ENCODE measurements at regions not wholly inside any gene's neighbourhood (a gene's known extent, or its start where the extent isn't known, plus 50 kb on each side); places are given as distances from the start of the nearest gene placed in this dataset.

DNA sequence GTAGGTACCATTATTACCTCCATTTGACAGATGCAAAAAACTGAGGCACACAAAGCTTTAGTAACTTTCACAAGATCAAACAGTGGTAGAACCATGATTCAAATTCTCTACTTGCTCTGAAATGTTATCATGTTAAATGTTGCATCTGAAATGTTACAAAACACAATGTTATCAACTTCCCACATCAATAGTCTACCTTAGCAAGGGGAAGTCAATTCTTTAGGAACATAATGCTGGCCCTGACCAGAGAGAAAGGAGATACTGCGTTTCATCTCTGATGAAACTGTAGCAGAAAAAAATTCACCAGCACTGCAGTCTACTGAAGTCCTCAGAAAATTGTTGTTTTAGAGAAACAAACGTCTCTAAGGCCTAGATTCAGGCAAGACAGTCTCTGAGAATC, 174.1 kb downstream of the SATB1 start:
- DNase-seq: no peak
- H3K36me3 ChIP-seq: no peaks in the 10 kb centered on the region
- H3K4me3 ChIP-seq: no peak overlapping the region
- no peaks in the 10 kb centered on the region for H3K4me1 ChIP-seq
- H3K27me3 ChIP-seq: no peaks in the 10 kb centered on the region
- TF ChIP-seq, protein P1, sequence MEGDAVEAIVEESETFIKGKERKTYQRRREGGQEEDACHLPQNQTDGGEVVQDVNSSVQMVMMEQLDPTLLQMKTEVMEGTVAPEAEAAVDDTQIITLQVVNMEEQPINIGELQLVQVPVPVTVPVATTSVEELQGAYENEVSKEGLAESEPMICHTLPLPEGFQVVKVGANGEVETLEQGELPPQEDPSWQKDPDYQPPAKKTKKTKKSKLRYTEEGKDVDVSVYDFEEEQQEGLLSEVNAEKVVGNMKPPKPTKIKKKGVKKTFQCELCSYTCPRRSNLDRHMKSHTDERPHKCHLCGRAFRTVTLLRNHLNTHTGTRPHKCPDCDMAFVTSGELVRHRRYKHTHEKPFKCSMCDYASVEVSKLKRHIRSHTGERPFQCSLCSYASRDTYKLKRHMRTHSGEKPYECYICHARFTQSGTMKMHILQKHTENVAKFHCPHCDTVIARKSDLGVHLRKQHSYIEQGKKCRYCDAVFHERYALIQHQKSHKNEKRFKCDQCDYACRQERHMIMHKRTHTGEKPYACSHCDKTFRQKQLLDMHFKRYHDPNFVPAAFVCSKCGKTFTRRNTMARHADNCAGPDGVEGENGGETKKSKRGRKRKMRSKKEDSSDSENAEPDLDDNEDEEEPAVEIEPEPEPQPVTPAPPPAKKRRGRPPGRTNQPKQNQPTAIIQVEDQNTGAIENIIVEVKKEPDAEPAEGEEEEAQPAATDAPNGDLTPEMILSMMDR (IDR thresholded peaks at IDR 0.05): no peak
- H3K27ac ChIP-seq: no peak overlapping the region
- no peaks in the 10 kb centered on the region for H3K9me3 ChIP-seq
- H3K9ac ChIP-seq (ENCODE audit: low read depth in 2 of 2, low read length in 2 of 2): no peak overlapping the region
- intact Hi-C loops (cut with DNase I): no loop called here

DNA sequence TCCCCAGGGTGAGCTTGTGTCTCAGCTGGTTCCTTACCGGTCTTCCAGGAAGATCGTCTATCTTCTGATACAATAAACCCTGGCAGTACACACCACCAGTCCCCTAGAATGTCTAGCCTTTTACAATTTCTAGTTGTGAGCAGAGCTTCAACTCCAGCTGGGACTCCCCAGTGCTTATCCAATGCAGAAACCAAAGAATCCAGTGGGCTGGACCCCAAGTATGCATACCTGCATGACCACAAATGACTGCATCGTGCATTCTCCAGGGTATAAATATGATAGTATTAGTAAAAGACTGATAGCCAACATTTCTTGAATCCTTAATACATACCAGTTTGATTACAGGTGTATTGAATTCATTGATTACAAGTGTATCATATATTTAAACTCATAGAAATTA, 176.0 kb downstream of the SATB1 start:
- H3K36me3 ChIP-seq: no peaks in the 10 kb centered on the region
- H3K27ac ChIP-seq: no peak overlapping the region
- no peak overlapping the region for H3K9ac ChIP-seq (ENCODE audit: low read depth in 2 of 2, low read length in 2 of 2)
- TF ChIP-seq, protein P1 (IDR thresholded peaks at IDR 0.05): no peak
- H3K9me3 ChIP-seq: no peaks in the 10 kb centered on the region
- DNase-seq: no peak
- no peaks in the 10 kb centered on the region for H3K27me3 ChIP-seq
- no peaks in the 10 kb centered on the region for H3K4me1 ChIP-seq
- no peak overlapping the region for H3K4me3 ChIP-seq
- intact Hi-C loops (cut with DNase I): no loop called here

DNA sequence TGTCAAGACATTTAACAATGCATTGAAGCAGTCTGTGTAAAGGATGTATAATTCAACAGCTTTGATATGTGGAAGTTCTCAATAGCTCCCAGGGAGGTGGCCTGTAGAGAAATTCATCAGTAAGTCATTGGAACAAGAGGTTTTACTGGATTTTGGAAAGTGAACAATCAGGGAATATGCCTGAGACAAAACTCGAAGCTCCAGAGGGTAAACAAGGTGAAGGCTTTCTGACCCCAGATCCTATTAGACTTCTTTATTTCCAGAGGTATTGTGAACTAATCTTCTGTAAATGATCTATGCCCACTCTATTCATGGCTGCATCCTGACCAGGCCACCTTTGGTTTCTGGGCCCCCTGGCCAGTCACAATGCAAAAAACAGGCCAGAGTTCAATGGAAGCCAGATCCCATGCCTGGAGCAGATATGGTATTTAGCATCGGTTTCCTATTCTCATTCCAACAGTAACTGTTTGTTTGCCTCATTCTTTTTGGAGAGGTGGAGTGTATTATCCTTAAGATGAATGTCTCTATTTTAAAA, 177.3 kb downstream of the SATB1 start:
- H3K4me3 ChIP-seq: no peak overlapping the region
- no peaks in the 10 kb centered on the region for H3K27me3 ChIP-seq
- H3K4me1 ChIP-seq: no peaks in the 10 kb centered on the region
- no peak overlapping the region for H3K9ac ChIP-seq (ENCODE audit: low read depth in 2 of 2, low read length in 2 of 2)
- no peak for DNase-seq
- H3K9me3 ChIP-seq: no peaks in the 10 kb centered on the region
- intact Hi-C loops (cut with DNase I): no loop called here
- TF ChIP-seq, protein P1 (IDR thresholded peaks at IDR 0.05): no peak
- H3K36me3 ChIP-seq: no peaks in the 10 kb centered on the region
- no peak overlapping the region for H3K27ac ChIP-seq

DNA sequence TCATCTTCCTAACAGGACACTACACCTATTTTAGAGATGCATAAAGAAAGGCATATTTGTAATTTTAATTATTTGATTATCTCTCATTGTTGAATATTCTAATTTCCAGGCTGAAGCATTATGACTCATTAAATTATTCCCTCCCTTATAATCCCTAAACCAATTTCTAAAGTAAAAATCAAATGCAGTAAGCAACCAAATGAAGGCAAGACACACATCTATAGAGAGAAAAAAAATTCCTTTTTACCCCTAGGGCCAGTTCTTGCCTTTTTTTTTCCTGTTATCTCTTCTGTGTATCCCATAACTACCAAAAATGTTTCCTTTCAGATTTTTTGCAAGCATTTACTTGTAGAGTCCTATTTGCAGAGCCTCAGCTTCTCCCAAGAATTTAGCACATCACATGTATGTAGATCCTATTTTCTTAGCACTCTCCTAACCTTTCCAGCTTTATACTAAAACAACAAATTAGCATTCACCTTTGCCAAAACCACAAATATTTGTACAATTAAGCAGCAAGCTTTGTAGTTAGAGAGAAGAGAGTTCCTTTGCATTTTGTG, 177.9 kb downstream of the SATB1 start:
- no peaks in the 10 kb centered on the region for H3K9me3 ChIP-seq
- no peaks in the 10 kb centered on the region for H3K36me3 ChIP-seq
- H3K4me1 ChIP-seq: no peaks in the 10 kb centered on the region
- no peak overlapping the region for H3K27ac ChIP-seq
- no peaks in the 10 kb centered on the region for H3K27me3 ChIP-seq
- H3K9ac ChIP-seq (ENCODE audit: low read depth in 2 of 2, low read length in 2 of 2): no peak overlapping the region
- intact Hi-C loops (cut with DNase I): no loop called here
- no peak for DNase-seq
- H3K4me3 ChIP-seq: no peak overlapping the region
- TF ChIP-seq, protein P1 (IDR thresholded peaks at IDR 0.05): no peak

DNA sequence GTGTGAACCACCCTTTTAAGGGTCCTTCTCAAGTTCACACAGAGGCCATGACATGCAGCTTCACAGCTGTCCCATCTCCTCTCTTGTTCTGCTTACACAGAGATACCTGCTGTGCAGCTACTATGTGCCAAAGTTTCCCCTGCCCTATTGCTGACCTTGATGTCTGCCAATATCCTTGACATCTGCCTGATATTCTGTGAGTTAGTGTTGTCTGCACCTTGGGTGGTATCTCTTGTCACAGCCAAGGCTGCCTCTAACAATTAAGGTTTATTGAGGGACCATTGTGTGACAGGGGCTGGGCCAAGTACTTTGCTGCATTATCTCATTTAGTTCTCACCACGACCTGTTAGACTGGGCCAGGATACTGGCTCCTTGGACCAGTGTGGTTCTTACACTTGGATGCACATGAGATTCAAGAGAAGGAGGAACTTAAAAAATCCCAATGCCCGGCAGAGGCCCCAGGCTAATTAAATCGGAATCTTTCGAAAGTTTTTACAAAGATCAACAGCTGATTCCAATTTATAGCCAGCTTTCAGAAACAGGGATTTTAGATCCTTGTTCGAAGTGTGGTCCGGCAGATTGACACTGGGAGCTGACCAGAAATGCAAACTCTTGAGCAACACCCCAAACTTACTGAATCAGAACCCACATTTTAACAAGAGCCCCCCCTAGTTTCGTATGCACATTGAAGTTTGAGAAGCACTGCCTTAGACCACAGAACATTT, 178.6 kb downstream of the SATB1 start:
- TF ChIP-seq, protein P1 (IDR thresholded peaks at IDR 0.05): no peak
- Histone ChIP-seq H3K9me3 (no peaks in the 10 kb centered on the region), H3K27me3 (no peaks in the 10 kb centered on the region), H3K36me3 (no peaks in the 10 kb centered on the region), H3K4me1 (no peaks in the 10 kb centered on the region), H3K4me3 (no peak overlapping the region), H3K9ac (ENCODE audit: low read depth in 2 of 2, low read length in 2 of 2) (no peak overlapping the region), H3K27ac (no peak overlapping the region)
- intact Hi-C loops (cut with DNase I): no loop called here
- DNase-seq: no peak
